Heart left ventricle (tissue), 13 donors: ENCODE measurements at regions not wholly inside any gene's neighbourhood (a gene's known extent, or its start where the extent isn't known, plus 50 kb on each side); places are given as distances from the start of the nearest gene placed in this dataset.

Experiments used
- POLR2A ChIP-seq, 2 donors: fragments of 450-650 bp; IDR thresholded peaks; one replicate each; pipeline ENCODE4 v1.6.1; 2017; ENCODE audit warnings: antibody characterized with exemption in 2 of 2, mild to moderate bottlenecking in 2 of 2, moderate library complexity in 2 of 2
- TF ChIP-seq, protein P1 (sequence below), 12 donors: fragments of 200-600 bp; sonication (generic) in 4 of 12; IDR thresholded peaks; one replicate each; pipeline versions ENCODE4 v1.5.0 to v1.8.0; 2018 to 2022; ENCODE audit warnings: antibody characterized with exemption in 12 of 12, mild to moderate bottlenecking in 5 of 12
- donor health status: ischemic (EF 13 %, LVEDD 7.1; RV severe dilation, severe dysfunction).
- donor health status: DM: no; HTN: yes; CAD: no.
- donor health status: DM: no; HTN: no; CAD: no.
- donor health status: ischemic (EF 25% LVEDD 6.9; RV normal size, moderate dysfunction).
- donor health status: ischemic (EF 25% LVEDD 5.7; RV mildly dilated, moderate dysfunction).
- donor health status: ischemic (EF 35%, LVEDD 5.7; RV mildly dilated, moderate dysfunction).
- donor health status: nonischemic (EF 11% LVEDD 7.7; RV severe dilation, severe dysfunction).
- donor health status: DM: yes; HTN: yes; CAD: no.
- donor health status: PGD.
- donor health status: ischemic (EF 29% LVEDD 5.4; RV normal size, mild dysfunction).
- donor health status: nonischemic (EF 23%, LVEDD 6.1; RV moderate dilation, normal function).

DNA sequence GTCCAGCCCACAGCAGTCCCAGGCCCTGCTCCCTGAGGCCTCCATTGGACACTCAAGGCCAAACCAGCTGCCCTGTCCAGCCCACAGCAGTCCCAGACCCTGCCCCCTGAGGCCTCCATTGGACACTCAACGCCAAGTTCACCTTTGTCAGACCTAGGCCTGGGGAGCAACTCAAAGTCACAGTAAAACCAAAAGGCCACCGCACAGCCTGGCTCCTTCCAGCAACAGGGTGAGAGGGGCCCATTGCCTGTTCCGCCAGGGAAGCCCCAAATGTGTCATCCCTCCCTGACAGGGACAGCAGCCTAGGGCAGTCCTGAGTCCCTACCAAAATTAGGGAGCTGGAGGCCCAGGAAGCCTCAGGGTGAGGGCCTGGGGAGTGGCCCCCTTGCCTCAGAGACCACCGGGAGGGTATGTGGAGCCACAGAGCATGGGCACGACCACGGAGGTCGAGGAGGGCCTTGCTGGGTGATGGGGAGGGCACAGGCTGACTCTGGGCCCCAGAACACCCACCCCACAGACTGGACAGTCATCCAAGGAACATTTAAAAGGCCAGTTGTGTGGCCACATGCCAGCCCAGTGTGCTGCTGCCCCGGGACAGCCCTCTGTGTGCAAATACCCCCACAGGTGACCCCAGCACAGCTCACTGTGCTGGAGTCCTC, 66.5 kb upstream of the PPP2R2D start:
- TF ChIP-seq, protein P1, sequence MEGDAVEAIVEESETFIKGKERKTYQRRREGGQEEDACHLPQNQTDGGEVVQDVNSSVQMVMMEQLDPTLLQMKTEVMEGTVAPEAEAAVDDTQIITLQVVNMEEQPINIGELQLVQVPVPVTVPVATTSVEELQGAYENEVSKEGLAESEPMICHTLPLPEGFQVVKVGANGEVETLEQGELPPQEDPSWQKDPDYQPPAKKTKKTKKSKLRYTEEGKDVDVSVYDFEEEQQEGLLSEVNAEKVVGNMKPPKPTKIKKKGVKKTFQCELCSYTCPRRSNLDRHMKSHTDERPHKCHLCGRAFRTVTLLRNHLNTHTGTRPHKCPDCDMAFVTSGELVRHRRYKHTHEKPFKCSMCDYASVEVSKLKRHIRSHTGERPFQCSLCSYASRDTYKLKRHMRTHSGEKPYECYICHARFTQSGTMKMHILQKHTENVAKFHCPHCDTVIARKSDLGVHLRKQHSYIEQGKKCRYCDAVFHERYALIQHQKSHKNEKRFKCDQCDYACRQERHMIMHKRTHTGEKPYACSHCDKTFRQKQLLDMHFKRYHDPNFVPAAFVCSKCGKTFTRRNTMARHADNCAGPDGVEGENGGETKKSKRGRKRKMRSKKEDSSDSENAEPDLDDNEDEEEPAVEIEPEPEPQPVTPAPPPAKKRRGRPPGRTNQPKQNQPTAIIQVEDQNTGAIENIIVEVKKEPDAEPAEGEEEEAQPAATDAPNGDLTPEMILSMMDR (IDR thresholded peaks at IDR 0.05): no peak
- TF ChIP-seq POLR2A (IDR thresholded peaks at IDR 0.05): no peak
